Activated CD8-positive, alpha-beta memory T cell treated with anti-CD3 and anti-CD28 coated beads, Interleukin-2, amount 50 U/mL, for 4 hours (primary cell): ENCODE measurements at regions not wholly inside any gene's neighbourhood (a gene's known extent, or its start where the extent isn't known, plus 50 kb on each side); places are given as distances from the start of the nearest gene placed in this dataset.

Experiments used
- DNase-seq: peaks from one replicate; pipeline ENCODE4 v3.0.0-alpha.2; 2020

- DNase-seq, result no peak
Observed at GRCh38 chr6:166747644-166748595, 120.9 kb upstream of the RPS6KA2 start.

GRCh38 chr6:166745801-166746668 lies 119.0 kb upstream of the RPS6KA2 start:
- DNase-seq, result no peak

GRCh38 chr6:166744223-166745134 lies 117.4 kb upstream of the RPS6KA2 start:
- no peak for DNase-seq

GRCh38 chr6:166743406-166744222 lies 116.6 kb upstream of the RPS6KA2 start:
- DNase-seq, result no peak

- DNase-seq, result no peak
Observed at GRCh38 chr6:166742981-166743380, 115.9 kb upstream of the RPS6KA2 start.

GRCh38 chr6:166739976-166740318 lies 112.9 kb upstream of the RPS6KA2 start:
- DNase-seq, result no peak

- no peak for DNase-seq
Observed at GRCh38 chr6:166739117-166739975, 112.3 kb upstream of the RPS6KA2 start.

GRCh38 chr6:166738386-166739116 lies 111.5 kb upstream of the RPS6KA2 start:
- no peak for DNase-seq

GRCh38 chr6:166737261-166737660 lies 110.2 kb upstream of the RPS6KA2 start:
- no peak for DNase-seq

GRCh38 chr6:166736634-166737033 lies 109.6 kb upstream of the RPS6KA2 start:
- no peak for DNase-seq

GRCh38 chr6:166733900-166734299 lies 106.8 kb upstream of the RPS6KA2 start:
- no peak for DNase-seq

- no peak for DNase-seq
Observed at GRCh38 chr6:166729658-166730057, 102.6 kb upstream of the RPS6KA2 start.

- DNase-seq, result no peak
Observed at GRCh38 chr6:166728884-166729530, 102.0 kb upstream of the RPS6KA2 start.

- DNase-seq, result no peak
Observed at GRCh38 chr6:166726201-166726600, 99.2 kb upstream of the RPS6KA2 start.

GRCh38 chr6:166725571-166725970 lies 98.5 kb upstream of the RPS6KA2 start:
- DNase-seq, result no peak

- DNase-seq, result no peak
Observed at GRCh38 chr6:166724576-166724975, 97.5 kb upstream of the RPS6KA2 start.

- no peak for DNase-seq
Observed at GRCh38 chr6:166722785-166723184, 95.7 kb upstream of the RPS6KA2 start.

- no peak for DNase-seq
Observed at GRCh38 chr6:166721576-166721975, 94.5 kb upstream of the RPS6KA2 start.

- no peak for DNase-seq
Observed at GRCh38 chr6:166720856-166721255, 93.8 kb upstream of the RPS6KA2 start.

GRCh38 chr6:166719019-166719418 lies 92.0 kb upstream of the RPS6KA2 start:
- DNase-seq, result no peak
